GM19372 (cell line): ENCODE measurements at regions not wholly inside any gene's neighbourhood (a gene's known extent, or its start where the extent isn't known, plus 50 kb on each side); places are given as distances from the start of the nearest gene placed in this dataset.

Source experiments
- ATAC-seq: cut with Tn5 transposase; IDR thresholded peaks from one replicate; pipeline ENCODE4 v1.9.1; 2021; ENCODE audit warnings: mild to moderate bottlenecking, low read depth, moderate library complexity; ENCODE audit not compliant: unreplicated experiment

- no peak for ATAC-seq
Measured at GRCh38 chr7:113408999-113409398, 290.6 kb upstream of the SMIM30 start.

- no peak for ATAC-seq
Measured at GRCh38 chr7:113405296-113406056, 287.1 kb upstream of the SMIM30 start.

- ATAC-seq, result no peak
Measured at GRCh38 chr7:113404245-113404644, 285.9 kb upstream of the SMIM30 start.

GRCh38 chr7:113402482-113402881 lies 284.1 kb upstream of the SMIM30 start:
- no peak for ATAC-seq

- no peak for ATAC-seq
Measured at GRCh38 chr7:113402005-113402404, 283.7 kb upstream of the SMIM30 start.

DNA sequence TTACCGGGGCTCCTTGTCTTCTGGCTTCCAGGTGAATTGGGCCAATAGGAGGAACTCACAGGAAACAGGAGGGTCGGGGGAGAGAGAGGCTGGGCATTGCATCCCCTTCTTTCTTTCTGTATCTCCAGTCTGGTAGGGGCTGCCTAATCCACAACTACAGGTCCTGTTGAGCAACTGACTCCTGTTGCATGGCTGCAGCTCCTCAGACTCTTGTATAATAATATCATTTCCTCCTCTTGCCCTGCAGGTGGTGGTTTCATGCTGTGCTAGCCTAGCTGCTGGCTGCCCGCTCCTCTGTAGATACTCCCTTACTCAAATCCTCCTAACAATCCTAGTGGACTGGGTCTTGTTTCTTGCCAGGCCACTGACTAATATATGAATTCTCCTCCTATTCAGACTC lies 276.5 kb upstream of the SMIM30 start:
- ATAC-seq, result no peak

GRCh38 chr7:113392841-113393540 lies 274.6 kb upstream of the SMIM30 start:
- no peak for ATAC-seq

DNA sequence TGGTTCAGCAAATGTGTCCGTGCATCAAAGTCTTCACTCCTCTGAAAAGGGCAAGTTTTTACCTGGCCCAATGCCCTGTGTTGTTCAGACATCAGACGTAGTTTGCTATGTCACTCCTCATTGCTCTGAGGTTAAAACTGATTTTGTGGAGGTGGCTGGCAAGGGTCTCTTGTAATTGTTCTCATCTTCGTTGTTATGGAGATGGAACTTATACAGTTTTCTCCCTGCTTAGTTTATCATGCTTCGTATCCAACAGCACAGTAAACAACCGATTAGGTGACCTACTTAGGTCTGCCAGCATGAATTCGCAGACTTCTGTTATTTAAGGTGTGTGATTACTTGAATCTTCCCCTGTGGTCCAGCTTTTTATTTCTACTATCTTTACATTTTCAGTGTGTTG lies 274.1 kb upstream of the SMIM30 start:
- ATAC-seq, result no peak

DNA sequence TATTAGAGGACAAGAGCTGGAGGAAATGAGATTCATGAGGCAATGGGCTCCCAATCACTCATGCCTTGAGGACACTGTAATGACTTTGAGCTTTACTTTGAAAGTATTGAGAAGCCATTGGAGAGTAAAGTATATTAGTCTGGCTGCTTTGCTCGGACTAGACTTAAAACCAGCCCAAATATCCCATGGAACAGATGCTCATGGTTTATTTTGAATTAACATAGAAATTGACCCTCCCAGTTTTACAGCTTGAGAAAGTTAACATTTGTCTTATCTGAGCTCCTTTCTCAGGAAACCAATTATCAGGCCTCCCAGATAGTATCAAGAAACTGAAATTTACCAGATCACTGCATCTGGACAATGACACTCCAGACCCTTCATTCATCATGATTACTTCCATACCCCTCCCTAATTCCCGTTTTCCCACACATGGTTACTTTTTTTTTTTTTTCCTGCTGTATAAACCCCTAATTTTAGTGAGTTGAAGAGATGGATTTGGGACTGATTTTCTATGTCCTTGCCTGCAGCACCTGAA lies 270.8 kb upstream of the SMIM30 start:
- ATAC-seq, result no peak

DNA sequence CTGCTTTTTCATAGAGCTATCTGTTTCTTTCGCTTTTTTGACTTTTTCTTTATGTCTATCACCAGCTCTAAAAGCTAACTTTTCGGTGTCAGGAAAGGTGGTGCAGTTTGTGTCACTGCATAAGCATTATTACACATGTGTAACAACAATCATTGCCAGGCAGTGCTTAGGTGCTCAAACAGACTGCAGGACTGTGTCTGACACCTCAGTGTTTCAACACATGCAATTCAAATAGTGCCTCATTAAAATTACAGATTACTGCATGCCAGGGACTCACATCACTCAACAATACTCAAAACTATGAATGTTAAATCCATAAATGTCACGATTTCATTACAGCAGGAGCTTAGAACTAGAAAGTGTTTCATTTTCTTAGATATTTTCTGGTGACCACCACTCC lies 265.3 kb upstream of the SMIM30 start:
- ATAC-seq, result no peak

- no peak for ATAC-seq
Measured at GRCh38 chr7:113379746-113380145, 261.4 kb upstream of the SMIM30 start.

DNA sequence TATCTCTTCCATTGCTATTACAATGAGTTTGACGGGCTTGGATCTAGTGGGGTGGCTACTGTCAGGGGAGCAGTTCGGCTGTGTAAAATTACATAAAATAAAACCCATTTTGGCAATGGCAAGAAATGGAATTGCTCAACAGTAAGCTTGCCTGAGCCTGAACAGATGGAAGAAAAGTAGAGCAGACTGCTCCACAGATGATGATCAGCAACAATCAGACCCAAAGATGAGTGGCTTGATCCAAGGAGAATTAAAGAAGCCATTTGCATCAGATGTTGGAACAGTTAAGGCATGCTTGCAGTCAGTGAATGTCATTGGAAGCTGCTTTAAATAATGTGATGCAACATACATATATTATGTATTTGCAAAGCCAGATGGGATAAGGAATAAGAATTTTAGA lies 256.6 kb upstream of the SMIM30 start:
- ATAC-seq, result no peak

DNA sequence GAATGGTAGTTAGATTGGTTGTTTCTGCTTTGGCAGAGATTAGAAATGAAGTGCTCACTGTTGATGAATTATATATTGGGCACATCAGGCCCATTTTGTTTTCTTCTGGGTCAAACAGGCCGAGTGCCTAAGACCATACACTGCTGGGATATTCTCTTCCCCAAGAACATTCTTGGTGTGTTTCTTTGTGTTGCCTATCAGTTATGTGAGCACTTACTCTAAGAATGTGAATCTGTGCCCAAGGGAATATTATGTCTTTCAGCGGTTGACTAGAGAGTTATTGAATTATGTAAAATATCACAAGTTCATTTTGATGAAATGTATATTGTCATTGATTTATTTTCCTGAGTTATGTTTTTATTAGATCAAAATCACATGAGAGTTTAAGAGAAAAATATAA lies 255.5 kb upstream of the SMIM30 start:
- no peak for ATAC-seq

DNA sequence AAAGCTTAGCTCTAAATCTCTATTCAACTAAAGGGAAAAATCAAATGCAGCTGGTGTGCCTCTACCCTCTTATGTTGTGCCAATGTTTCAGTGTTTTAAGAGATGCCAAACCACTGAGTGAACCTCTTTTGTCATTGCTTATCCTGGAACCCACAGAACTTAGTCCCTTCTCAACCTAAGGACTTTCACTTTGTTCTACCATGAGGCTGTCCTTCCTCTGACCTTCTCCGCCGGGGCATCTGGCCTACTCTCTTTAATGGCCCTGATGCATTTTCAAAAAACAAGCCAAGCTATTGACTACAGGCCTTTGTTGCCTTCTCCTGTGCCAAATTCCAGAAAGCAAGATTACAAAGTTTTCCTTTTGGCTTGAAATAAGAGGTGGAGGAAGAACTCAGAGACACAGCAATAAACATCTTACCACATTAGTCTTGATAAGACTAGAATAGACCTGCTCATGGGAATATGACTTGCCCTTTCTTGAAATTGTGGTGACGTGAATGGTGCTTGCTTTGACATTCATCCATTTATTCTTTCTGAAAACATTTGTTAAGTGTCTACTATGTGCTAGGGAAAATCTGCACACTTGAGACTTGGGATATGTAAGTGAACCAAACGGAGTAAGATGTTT lies 253.2 kb upstream of the SMIM30 start:
- no peak for ATAC-seq

DNA sequence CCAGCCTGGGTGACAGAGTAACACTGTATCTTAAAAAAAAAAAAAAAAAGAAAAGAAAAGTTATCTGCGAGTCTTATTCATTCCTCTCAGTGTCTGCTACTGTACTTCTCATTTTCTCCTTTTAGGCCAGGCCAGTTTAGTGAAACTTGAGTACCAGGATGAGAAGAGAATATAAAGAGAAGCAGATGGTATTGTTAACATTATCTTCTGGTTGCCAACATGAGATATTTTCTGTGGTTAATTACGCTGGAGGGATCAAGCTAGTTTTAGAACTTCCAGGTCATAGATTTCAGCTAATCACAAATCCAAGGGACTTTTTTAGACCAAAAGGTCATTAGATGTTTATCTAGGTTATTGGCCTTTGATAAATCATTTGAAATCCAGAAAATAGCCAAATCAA lies 252.6 kb upstream of the SMIM30 start:
- no peak for ATAC-seq

- no peak for ATAC-seq
Measured at GRCh38 chr7:113368256-113368655, 249.9 kb upstream of the SMIM30 start.

GRCh38 chr7:113367041-113367586 lies 248.8 kb upstream of the SMIM30 start:
- no peak for ATAC-seq

DNA sequence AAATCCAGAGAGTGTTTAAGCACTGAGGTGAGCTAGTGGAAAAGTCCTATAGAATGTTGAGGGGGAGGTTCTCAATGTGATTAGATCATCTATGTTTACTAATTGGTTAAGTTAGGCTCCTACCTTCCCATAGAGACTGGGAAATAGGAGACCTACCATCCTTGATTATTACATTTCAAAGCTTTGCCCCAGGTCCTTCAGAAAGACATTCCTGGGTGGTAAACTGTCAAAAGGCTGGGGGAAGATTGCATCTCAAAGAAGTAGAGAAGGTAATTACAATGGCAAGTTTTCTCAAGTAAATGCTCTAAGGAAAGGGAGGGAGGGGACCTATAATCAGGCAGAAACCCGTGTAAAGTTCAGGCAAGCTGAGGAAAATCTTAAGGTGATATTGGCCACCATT lies 247.8 kb upstream of the SMIM30 start:
- ATAC-seq, result no peak

- ATAC-seq, result no peak
Measured at GRCh38 chr7:113349339-113349738, 231.0 kb upstream of the SMIM30 start.

GRCh38 chr7:113339661-113340060 lies 221.3 kb upstream of the SMIM30 start:
- no peak for ATAC-seq

- no peak for ATAC-seq
Measured at GRCh38 chr7:113338071-113338696, 219.8 kb upstream of the SMIM30 start.
